ENCODE measurements at regions not wholly inside any gene's neighbourhood (a gene's known extent, or its start where the extent isn't known, plus 50 kb on each side); places are given as distances from the start of the nearest gene placed in this dataset.

DNA sequence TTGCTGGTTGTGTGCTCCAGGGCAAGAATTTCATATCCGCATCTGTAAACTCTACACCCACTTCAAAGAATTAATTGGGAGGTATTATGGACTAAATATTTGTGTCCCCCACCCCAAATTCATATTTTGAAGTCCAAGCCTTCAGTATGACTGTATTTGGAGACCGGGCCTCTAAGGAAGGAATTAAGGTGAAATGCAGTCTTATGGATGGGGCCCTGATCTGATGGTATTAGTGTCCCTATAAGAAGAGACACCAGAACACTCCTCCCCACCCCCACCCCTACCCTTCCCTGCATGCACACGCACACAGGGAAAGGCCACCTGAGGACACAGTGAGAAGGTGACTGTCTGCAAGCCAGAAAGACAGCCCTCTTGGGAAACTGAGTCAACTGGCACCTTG, 332.4 kb downstream of the RPS6KC1 start:
- TF ChIP-seq, protein P1, sequence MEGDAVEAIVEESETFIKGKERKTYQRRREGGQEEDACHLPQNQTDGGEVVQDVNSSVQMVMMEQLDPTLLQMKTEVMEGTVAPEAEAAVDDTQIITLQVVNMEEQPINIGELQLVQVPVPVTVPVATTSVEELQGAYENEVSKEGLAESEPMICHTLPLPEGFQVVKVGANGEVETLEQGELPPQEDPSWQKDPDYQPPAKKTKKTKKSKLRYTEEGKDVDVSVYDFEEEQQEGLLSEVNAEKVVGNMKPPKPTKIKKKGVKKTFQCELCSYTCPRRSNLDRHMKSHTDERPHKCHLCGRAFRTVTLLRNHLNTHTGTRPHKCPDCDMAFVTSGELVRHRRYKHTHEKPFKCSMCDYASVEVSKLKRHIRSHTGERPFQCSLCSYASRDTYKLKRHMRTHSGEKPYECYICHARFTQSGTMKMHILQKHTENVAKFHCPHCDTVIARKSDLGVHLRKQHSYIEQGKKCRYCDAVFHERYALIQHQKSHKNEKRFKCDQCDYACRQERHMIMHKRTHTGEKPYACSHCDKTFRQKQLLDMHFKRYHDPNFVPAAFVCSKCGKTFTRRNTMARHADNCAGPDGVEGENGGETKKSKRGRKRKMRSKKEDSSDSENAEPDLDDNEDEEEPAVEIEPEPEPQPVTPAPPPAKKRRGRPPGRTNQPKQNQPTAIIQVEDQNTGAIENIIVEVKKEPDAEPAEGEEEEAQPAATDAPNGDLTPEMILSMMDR (IDR thresholded peaks at IDR 0.05): no peak
- TF ChIP-seq NRF1 (IDR thresholded peaks at IDR 0.05; ENCODE audit: low read depth, low read length) (no peak), RAD21 (IDR thresholded peaks at IDR 0.05; ENCODE audit: low read length) (no peak), REST (IDR thresholded peaks at IDR 0.05; ENCODE audit: low read depth, low read length) (no peak), EP300 (IDR thresholded peaks at IDR 0.05; ENCODE audit: borderline replicate concordance in 1 of 2, low read depth in 1 of 2, low read length in 1 of 2) (no peak), RCOR1 (IDR thresholded peaks at IDR 0.05; ENCODE audit: low read length) (no peak), POLR2AphosphoS5 (IDR thresholded peaks at IDR 0.05; ENCODE audit: low read depth, low read length) (no peak), YY1 (IDR thresholded peaks at IDR 0.05; ENCODE audit: low read depth) (no peak), TAF1 (IDR thresholded peaks at IDR 0.05; ENCODE audit: borderline replicate concordance, low read depth, low read length) (no peak), ELF1 (IDR thresholded peaks at IDR 0.05) (no peak), FOXJ3 (CRISPR knock-in tag; IDR thresholded peaks at IDR 0.05) (no peak), EZH2phosphoT487 (IDR thresholded peaks at IDR 0.05; ENCODE audit: borderline replicate concordance, low read depth) (no peak), RFX5 (IDR thresholded peaks at IDR 0.05; ENCODE audit: low read length) (no peak)
- TF ChIP-seq, protein P2, sequence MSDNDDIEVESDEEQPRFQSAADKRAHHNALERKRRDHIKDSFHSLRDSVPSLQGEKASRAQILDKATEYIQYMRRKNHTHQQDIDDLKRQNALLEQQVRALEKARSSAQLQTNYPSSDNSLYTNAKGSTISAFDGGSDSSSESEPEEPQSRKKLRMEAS (IDR thresholded peaks at IDR 0.05; ENCODE audit: low read depth): no peak

Measured in SK-N-SH (cell line).